ENCODE measurements at regions not wholly inside any gene's neighbourhood (a gene's known extent, or its start where the extent isn't known, plus 50 kb on each side); places are given as distances from the start of the nearest gene placed in this dataset.
A peak's percentile ranks its signal among the peaks of the same experiment; 100 is the strongest.

GRCh38 chr2:180385601-180386201 lies 378.6 kb upstream of the CWC22 start:
- 23 to 30% methylated on average over 2 of the region's 2 CpGs for WGBS, 2 donors
- Histone ChIP-seq H3K27ac (no peak overlapping the region), H3K4me1 (peaks cover 0 to 16% (median 3%) of the 10 kb centered on the region in 4 donors), H3K9me3 (no peaks in the 10 kb centered on the region), H3K4me3 (no peak overlapping the region), H3K36me3 (no peaks in the 10 kb centered on the region), H3K27me3 (no peaks in the 10 kb centered on the region)
- TF ChIP-seq POLR2A (IDR thresholded peaks at IDR 0.05) (no peak), EP300 (IDR thresholded peaks at IDR 0.05) (peak in 3 of 4 donors; percentile 41 to 56 (median 52)), CTCF (IDR thresholded peaks at IDR 0.05) (no peak), POLR2AphosphoS5 (IDR thresholded peaks at IDR 0.05) (peak; percentile 81 to 97 (median 92))
- no peak for DNase-seq
- intact Hi-C loops (cut with DNase I), result loop anchor here (5.0 kb wide), 1 partner anchor 258 kb away; no protein-coding TSS in a partner anchor

- no peak overlapping the region for H3K4me3 ChIP-seq
- H3K27me3 ChIP-seq, result no peaks in the 10 kb centered on the region
- TF ChIP-seq POLR2A (IDR thresholded peaks at IDR 0.05), result no peak
- TF ChIP-seq CTCF (IDR thresholded peaks at IDR 0.05), result no peak
- no peak for TF ChIP-seq POLR2AphosphoS5 (IDR thresholded peaks at IDR 0.05)
- no peak for TF ChIP-seq EP300 (IDR thresholded peaks at IDR 0.05)
- H3K4me1 ChIP-seq, result no peaks in the 10 kb centered on the region
- peaks cover 0 to 4% (median 0%) of the 10 kb centered on the region in 4 donors for H3K9me3 ChIP-seq
- H3K27ac ChIP-seq, result no peak overlapping the region
- intact Hi-C loops (cut with DNase I), result no loop called here
- H3K36me3 ChIP-seq, result no peaks in the 10 kb centered on the region
- 83 to 88% methylated on average over 3 of the region's 3 CpGs for WGBS, 2 donors
- no peak for DNase-seq
Measured at GRCh38 chr2:180376066-180376465, 369.0 kb upstream of the CWC22 start.

GRCh38 chr2:180374502-180375281 lies 367.6 kb upstream of the CWC22 start:
- H3K4me1 ChIP-seq, result no peaks in the 10 kb centered on the region
- no peaks in the 10 kb centered on the region for H3K36me3 ChIP-seq
- WGBS, 2 donors, result 61 to 75% methylated on average over 3 of the region's 3 CpGs
- H3K9me3 ChIP-seq, result peaks cover 0 to 4% (median 0%) of the 10 kb centered on the region in 4 donors
- H3K27me3 ChIP-seq, result no peaks in the 10 kb centered on the region
- intact Hi-C loops (cut with DNase I), result no loop called here
- no peak overlapping the region for H3K4me3 ChIP-seq
- no peak for DNase-seq
- no peak overlapping the region for H3K27ac ChIP-seq
- no peak for TF ChIP-seq EP300 (IDR thresholded peaks at IDR 0.05)
- no peak for TF ChIP-seq POLR2AphosphoS5 (IDR thresholded peaks at IDR 0.05)
- TF ChIP-seq CTCF (IDR thresholded peaks at IDR 0.05), result no peak
- no peak for TF ChIP-seq POLR2A (IDR thresholded peaks at IDR 0.05)

GRCh38 chr2:180370511-180371205 lies 363.6 kb upstream of the CWC22 start:
- WGBS, 2 donors, result 83 to 84% methylated on average over 2 of the region's 2 CpGs
- intact Hi-C loops (cut with DNase I), result no loop called here
- DNase-seq, result no peak
- H3K36me3 ChIP-seq, result no peaks in the 10 kb centered on the region
- no peak overlapping the region for H3K27ac ChIP-seq
- TF ChIP-seq POLR2AphosphoS5 (IDR thresholded peaks at IDR 0.05) (no peak), EP300 (IDR thresholded peaks at IDR 0.05) (no peak), CTCF (IDR thresholded peaks at IDR 0.05) (no peak), POLR2A (IDR thresholded peaks at IDR 0.05) (no peak)
- H3K9me3 ChIP-seq, result no peaks in the 10 kb centered on the region
- H3K27me3 ChIP-seq, result no peaks in the 10 kb centered on the region
- H3K4me3 ChIP-seq, result no peak overlapping the region
- peaks cover 0 to 32% (median 24%) of the 10 kb centered on the region in 4 donors for H3K4me1 ChIP-seq

Data from sigmoid colon (tissue), 6 donors.